NCI-H1930 (cell line): ENCODE measurements at regions not wholly inside any gene's neighbourhood (a gene's known extent, or its start where the extent isn't known, plus 50 kb on each side); places are given as distances from the start of the nearest gene placed in this dataset.

Experiments used
- DNase-seq, 2 experiments: peaks; one replicate each; lab custom pipeline; 2025; lab: John Stamatoyannopoulos, UW

GRCh38 chr18:8944871-8945245 lies 157.6 kb upstream of the NDUFV2 start:
- DNase-seq = no peak

- no peak for DNase-seq
Measured at GRCh38 chr18:8945514-8945913, 157.0 kb upstream of the NDUFV2 start.

GRCh38 chr18:8946066-8946838 lies 156.2 kb upstream of the NDUFV2 start:
- no peak for DNase-seq

GRCh38 chr18:8947566-8947965 lies 154.9 kb upstream of the NDUFV2 start:
- DNase-seq = no peak

- DNase-seq = no peak
Measured at GRCh38 chr18:8948011-8948410, 154.5 kb upstream of the NDUFV2 start.

- DNase-seq = no peak
Measured at GRCh38 chr18:8948471-8949149, 153.9 kb upstream of the NDUFV2 start.

GRCh38 chr18:8949206-8949605 lies 153.3 kb upstream of the NDUFV2 start:
- no peak for DNase-seq

- no peak for DNase-seq
Measured at GRCh38 chr18:8951491-8951890, 151.0 kb upstream of the NDUFV2 start.

GRCh38 chr18:8952174-8952573 lies 150.3 kb upstream of the NDUFV2 start:
- no peak for DNase-seq

GRCh38 chr18:8952769-8953760 lies 149.4 kb upstream of the NDUFV2 start:
- DNase-seq = no peak

- DNase-seq = no peak
Measured at GRCh38 chr18:8957731-8958130, 144.8 kb upstream of the NDUFV2 start.

GRCh38 chr18:8958660-8959059 lies 143.8 kb upstream of the NDUFV2 start:
- DNase-seq = no peak

GRCh38 chr18:8959551-8960135 lies 142.9 kb upstream of the NDUFV2 start:
- no peak for DNase-seq

- DNase-seq = no peak
Measured at GRCh38 chr18:8960740-8961657, 141.5 kb upstream of the NDUFV2 start.

- no peak for DNase-seq
Measured at GRCh38 chr18:8962192-8962779, 140.2 kb upstream of the NDUFV2 start.

GRCh38 chr18:8962855-8963635 lies 139.5 kb upstream of the NDUFV2 start:
- DNase-seq = no peak

- no peak for DNase-seq
Measured at GRCh38 chr18:8963876-8964275, 138.6 kb upstream of the NDUFV2 start.

GRCh38 chr18:8965398-8965797 lies 137.1 kb upstream of the NDUFV2 start:
- DNase-seq = no peak

- no peak for DNase-seq
Measured at GRCh38 chr18:8966821-8967220, 135.7 kb upstream of the NDUFV2 start.

GRCh38 chr18:8967573-8967972 lies 134.9 kb upstream of the NDUFV2 start:
- no peak for DNase-seq
